ENCODE measurements at regions not wholly inside any gene's neighbourhood (a gene's known extent, or its start where the extent isn't known, plus 50 kb on each side); places are given as distances from the start of the nearest gene placed in this dataset.

GRCh38 chr6:165782134-165782533 is 119.1 kb upstream of the PDE10A start:
- TF ChIP-seq ZSCAN18 (tag by site-specific recombination; IDR thresholded peaks at IDR 0.05) (no peak), ZNF157 (tag by site-specific recombination; IDR thresholded peaks at IDR 0.05) (no peak), SALL2 (tag by site-specific recombination; IDR thresholded peaks at IDR 0.05; ENCODE audit: borderline replicate concordance) (no peak), CTCF (tag by site-specific recombination; IDR thresholded peaks at IDR 0.05) (no peak), BCL11A (tag by site-specific recombination; IDR thresholded peaks at IDR 0.05; ENCODE audit: low read depth) (no peak), ZNF571 (tag by site-specific recombination; IDR thresholded peaks at IDR 0.05) (no peak), SETDB1 (IDR thresholded peaks at IDR 0.05; ENCODE audit: insufficient read length, low read length) (no peak), ZNF280D (tag by site-specific recombination; IDR thresholded peaks at IDR 0.05) (no peak), ZNF473 (tag by site-specific recombination; IDR thresholded peaks at IDR 0.05) (no peak)

Measured in HEK293 (cell line).